ENCODE measurements at regions not wholly inside any gene's neighbourhood (a gene's known extent, or its start where the extent isn't known, plus 50 kb on each side); places are given as distances from the start of the nearest gene placed in this dataset.

- TF ChIP-seq CTCF (IDR thresholded peaks at IDR 0.05) = no peak
- no peak for TF ChIP-seq POLR2A (IDR thresholded peaks at IDR 0.05)
Measured at GRCh38 chr7:17121671-17122070, 176.8 kb upstream of the AHR start.
